HCT116 (cell line): ENCODE measurements at regions not wholly inside any gene's neighbourhood (a gene's known extent, or its start where the extent isn't known, plus 50 kb on each side); places are given as distances from the start of the nearest gene placed in this dataset.

Experiments used
- ATAC-seq: fragments of 200-7000 bp; cut with Tn5 transposase; 2 replicates; pipeline ENCODE4 v1.9.1; 2020; ENCODE audit warnings: mild to moderate bottlenecking, moderate library complexity
- BruUV-seq: library from RNA; stranded (reverse); fragments of 400-500 nt; replicated peaks from 2 replicates; lab custom pipeline; 2021; lab: Mats Ljungman, UMichigan
- CTCF ChIA-PET: fragments of 300-600 bp; sonication (Branson Sonifier 250); formaldehyde crosslinking; loops from one replicate; lab custom pipeline; 2021; ENCODE audit warnings: antibody characterized with exemption; lab: Charles Lee
- POLR2A ChIA-PET: fragments of 300-600, 350-600 bp; sonication (Branson Sonifier 250); formaldehyde crosslinking; loops from one replicate; lab custom pipeline; 2021; ENCODE audit warnings: antibody characterized with exemption; lab: Charles Lee
- RAD21 ChIA-PET, 2 experiments: fragments of 300-600 bp; sonication (Branson Sonifier 250); formaldehyde crosslinking; loops; one replicate each; lab custom pipeline; 2023; ENCODE audit warnings: low total read pairs in 2 of 2; ENCODE audit not compliant: uncharacterized antibody in 2 of 2, unreplicated experiment in 2 of 2, low non-redundant PET in 1 of 2; lab: Charles Lee
- DNase-seq: peaks from one replicate; pipeline ENCODE4 v3.0.0-alpha.2; 2010; ENCODE audit warnings: low read depth, low spot score
- H2AFZ ChIP-seq: fragments of 200-600 bp; shearing (Covaris generic), sonication (generic); 2 replicates; pipeline ENCODE4 v1.6.1; 2017; ENCODE audit warnings: low read depth, mixed run types, mixed read lengths, antibody characterized with exemption, low read length; ENCODE audit not compliant: poor library complexity, severe bottlenecking
- H3K27ac ChIP-seq: 2 replicates; pipeline ENCODE4 v1.5.1; 2012; ENCODE audit warnings: low read depth, low read length
- H3K27me3 ChIP-seq: fragments of 200-600 bp; sonication (generic); 2 replicates; pipeline ENCODE4 v1.6.1; 2016; ENCODE audit warnings: mixed run types, low read length, mixed read lengths; ENCODE audit not compliant: insufficient read depth
- H3K36me3 ChIP-seq, 2 experiments: fragments of 200-500 bp in 1 of 2; fragments of 200-600 bp in 1 of 2; sonication (Bioruptor generic) in 1 of 2; sonication (generic) in 1 of 2; 2 replicates each; pipeline versions ENCODE4 v1.5.1 to v1.6.1; 2014 to 2016; ENCODE audit warnings: low read length in 2 of 2, inconsistent platforms in 1 of 2, mixed read lengths in 1 of 2, mixed run types in 1 of 2; ENCODE audit not compliant: insufficient read depth in 2 of 2, control insufficient read depth in 1 of 2
- H3K4me1 ChIP-seq, 2 experiments: fragments of 200-600 bp in 1 of 2; sonication (generic) in 1 of 2; 2 replicates each; pipeline versions ENCODE4 v1.5.1 to v1.6.1; 2012 to 2017; ENCODE audit warnings: low read length in 2 of 2, inconsistent platforms in 1 of 2, mild to moderate bottlenecking in 1 of 2, mixed read lengths in 1 of 2, mixed run types in 1 of 2, moderate library complexity in 1 of 2; ENCODE audit not compliant: insufficient read depth in 2 of 2, control insufficient read depth in 1 of 2
- H3K4me2 ChIP-seq: fragments of 200-600 bp; sonication (generic); 2 replicates; pipeline ENCODE4 v1.6.1; 2017; ENCODE audit warnings: mixed run types, low read length, mixed read lengths
- H3K4me3 ChIP-seq, 2 experiments: fragments of 200-600 bp in 1 of 2; sonication (generic) in 1 of 2; replicated peaks in 1 of 2; 2 replicates each; pipeline ENCODE4 v1.5.1; 2011 to 2016; ENCODE audit warnings: low read length in 2 of 2, control low read depth in 1 of 2, low read depth in 1 of 2, mild to moderate bottlenecking in 1 of 2, mixed read lengths in 1 of 2, mixed run types in 1 of 2
- H3K79me2 ChIP-seq: fragments of 200-600 bp; sonication (generic); 2 replicates; pipeline ENCODE4 v1.6.1; 2017; ENCODE audit warnings: mild to moderate bottlenecking, mixed run types, low read length, moderate library complexity, mixed read lengths; ENCODE audit not compliant: insufficient read depth
- H3K9ac ChIP-seq: fragments of 200-600 bp; sonication (generic); 2 replicates; pipeline ENCODE4 v1.6.1; 2016; ENCODE audit warnings: low read length, mixed read lengths
- H3K9me2 ChIP-seq: fragments of 200-600 bp; sonication (generic), shearing (Covaris generic); 2 replicates; pipeline ENCODE4 v1.6.1; 2017; ENCODE audit warnings: mixed run types, mild to moderate bottlenecking, moderate library complexity; ENCODE audit not compliant: insufficient read depth
- H3K9me3 ChIP-seq, 2 experiments: fragments of 200-500 bp in 1 of 2; fragments of 200-600 bp in 1 of 2; sonication (Bioruptor generic) in 1 of 2; sonication (generic) in 1 of 2; 2 replicates each; pipeline ENCODE4 v1.6.1; 2014 to 2017; ENCODE audit warnings: low read length in 2 of 2, mixed read lengths in 2 of 2, inconsistent platforms in 1 of 2, low read depth in 1 of 2, mild to moderate bottlenecking in 1 of 2, mixed run types in 1 of 2, moderate library complexity in 1 of 2; ENCODE audit not compliant: control insufficient read depth in 1 of 2, insufficient read depth in 1 of 2
- H4K20me1 ChIP-seq: fragments of 200-600 bp; sonication (generic), shearing (Covaris generic); 2 replicates; pipeline ENCODE4 v1.6.1; 2017; ENCODE audit warnings: mixed run types, mild to moderate bottlenecking, moderate library complexity; ENCODE audit not compliant: insufficient read depth
- CBX3 ChIP-seq: IDR thresholded peaks from 2 replicates; pipeline ENCODE4 v1.6.1; 2012; ENCODE audit warnings: low read depth
- EZH2phosphoT487 ChIP-seq: fragments of 200-600 bp; IDR thresholded peaks from 2 replicates; pipeline ENCODE4 v1.6.1; 2018; ENCODE audit warnings: antibody characterized with exemption, borderline replicate concordance
- JUND ChIP-seq: IDR thresholded peaks from 2 replicates; pipeline ENCODE4 v1.6.1; 2012
- POLR2A ChIP-seq: IDR thresholded peaks from 2 replicates; pipeline ENCODE4 v1.7.0; 2011; ENCODE audit warnings: borderline replicate concordance; ENCODE audit not compliant: insufficient read depth, insufficient read length; ENCODE audit errors: extremely low read depth
- SIN3A ChIP-seq: IDR thresholded peaks from 2 replicates; pipeline ENCODE4 v1.6.1; 2012; ENCODE audit warnings: low read depth
- SP1 ChIP-seq: IDR thresholded peaks from 2 replicates; pipeline ENCODE4 v1.6.1; 2012; ENCODE audit warnings: low read depth
- SRF ChIP-seq: IDR thresholded peaks from 2 replicates; pipeline ENCODE4 v1.6.1; 2012; ENCODE audit warnings: low read depth
- TCF7L2 ChIP-seq: IDR thresholded peaks from 2 replicates; pipeline ENCODE4 v1.7.0; 2011; ENCODE audit warnings: borderline replicate concordance, inconsistent platforms; ENCODE audit not compliant: insufficient read depth, insufficient read length; ENCODE audit errors: extremely low read depth
- YY1 ChIP-seq: IDR thresholded peaks from 2 replicates; pipeline ENCODE4 v1.6.1; 2011; ENCODE audit warnings: low read length, low read depth, moderate library complexity, mild to moderate bottlenecking; ENCODE audit not compliant: insufficient replicate concordance; ENCODE audit errors: extremely low read depth
- intact Hi-C: fragments of 100-400 bp; cut with micrococcal nuclease; formaldehyde crosslinking; loops from 2 replicates; pipeline ENCODE4 v1.10.0; 2022
- TF ChIP-seq, protein P1 (sequence below), 3 experiments: fragments of 200-600 bp in 1 of 3; sonication (generic) in 1 of 3; IDR thresholded peaks in 2 of 3; conservative IDR thresholded peaks in 1 of 3; 2 replicates each; pipeline ENCODE4 v1.5.1; 2012 to 2017; ENCODE audit warnings: low read depth in 2 of 3, low read length in 2 of 3, antibody characterized with exemption in 1 of 3, borderline replicate concordance in 1 of 3, control low read depth in 1 of 3, mild to moderate bottlenecking in 1 of 3, mixed read lengths in 1 of 3, mixed run types in 1 of 3, moderate library complexity in 1 of 3; ENCODE audit not compliant: insufficient read depth in 1 of 3
- TF ChIP-seq, protein P2 (sequence below): IDR thresholded peaks from 2 replicates; pipeline ENCODE4 v1.6.1; 2012

DNA sequence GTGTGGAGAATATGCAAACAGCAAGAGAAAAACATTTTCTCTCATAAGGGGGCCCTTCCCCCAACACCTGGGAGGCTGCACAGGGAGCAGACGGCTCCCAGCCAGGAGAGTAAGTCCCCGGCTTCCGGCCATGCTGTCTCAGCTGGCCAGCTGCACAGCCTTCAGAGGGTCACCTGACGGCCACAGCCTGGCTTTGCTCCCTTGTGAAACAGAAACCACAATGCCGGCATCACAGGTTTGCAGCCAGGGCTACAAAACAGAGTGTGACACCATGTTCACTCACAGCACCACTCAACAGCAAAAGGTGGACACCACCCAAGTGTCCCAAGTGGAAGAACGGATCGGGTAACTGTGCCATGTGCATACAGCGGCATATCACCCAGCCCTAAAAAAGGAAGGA, 86.9 kb upstream of the GPC1 start:
- H3K36me3 ChIP-seq: no peaks in the 10 kb centered on the region
- H3K9ac ChIP-seq: no peak overlapping the region
- BruUV-seq: no TSS peak
- ATAC-seq (no peak), DNase-seq (no peak)
- RAD21 ChIA-PET: no interaction called here
- no peak overlapping the region for H2AFZ ChIP-seq
- H3K27me3 ChIP-seq: no peaks in the 10 kb centered on the region
- TF ChIP-seq, protein P1, sequence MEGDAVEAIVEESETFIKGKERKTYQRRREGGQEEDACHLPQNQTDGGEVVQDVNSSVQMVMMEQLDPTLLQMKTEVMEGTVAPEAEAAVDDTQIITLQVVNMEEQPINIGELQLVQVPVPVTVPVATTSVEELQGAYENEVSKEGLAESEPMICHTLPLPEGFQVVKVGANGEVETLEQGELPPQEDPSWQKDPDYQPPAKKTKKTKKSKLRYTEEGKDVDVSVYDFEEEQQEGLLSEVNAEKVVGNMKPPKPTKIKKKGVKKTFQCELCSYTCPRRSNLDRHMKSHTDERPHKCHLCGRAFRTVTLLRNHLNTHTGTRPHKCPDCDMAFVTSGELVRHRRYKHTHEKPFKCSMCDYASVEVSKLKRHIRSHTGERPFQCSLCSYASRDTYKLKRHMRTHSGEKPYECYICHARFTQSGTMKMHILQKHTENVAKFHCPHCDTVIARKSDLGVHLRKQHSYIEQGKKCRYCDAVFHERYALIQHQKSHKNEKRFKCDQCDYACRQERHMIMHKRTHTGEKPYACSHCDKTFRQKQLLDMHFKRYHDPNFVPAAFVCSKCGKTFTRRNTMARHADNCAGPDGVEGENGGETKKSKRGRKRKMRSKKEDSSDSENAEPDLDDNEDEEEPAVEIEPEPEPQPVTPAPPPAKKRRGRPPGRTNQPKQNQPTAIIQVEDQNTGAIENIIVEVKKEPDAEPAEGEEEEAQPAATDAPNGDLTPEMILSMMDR (IDR thresholded peaks at IDR 0.05 in 2 of 3, conservative IDR thresholded peaks at IDR 0.05 in 1 of 3; ENCODE audit: borderline replicate concordance in 1 of 3, insufficient read depth in 1 of 3, low read depth in 2 of 3, low read length in 2 of 3): no peak
- TF ChIP-seq POLR2A (no peak), JUND (no peak), SP1 (no peak), TCF7L2 (no peak), CBX3 (no peak), SIN3A (no peak), SRF (no peak), EZH2phosphoT487 (no peak), YY1 (no peak)
- TF ChIP-seq, protein P2, sequence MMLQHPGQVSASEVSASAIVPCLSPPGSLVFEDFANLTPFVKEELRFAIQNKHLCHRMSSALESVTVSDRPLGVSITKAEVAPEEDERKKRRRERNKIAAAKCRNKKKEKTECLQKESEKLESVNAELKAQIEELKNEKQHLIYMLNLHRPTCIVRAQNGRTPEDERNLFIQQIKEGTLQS: no peak
- H3K4me2 ChIP-seq: no peak overlapping the region
- no peaks in the 10 kb centered on the region for H3K4me1 ChIP-seq
- no peaks in the 10 kb centered on the region for H3K9me2 ChIP-seq
- H3K4me3 ChIP-seq: no peak overlapping the region
- intact Hi-C loops: no loop called here
- H3K79me2 ChIP-seq: no peaks in the 10 kb centered on the region
- H3K9me3 ChIP-seq: peaks cover 10 to 20% of the 10 kb centered on the region in 2 experiments; a peak in 2 of 4 replicates
- POLR2A ChIA-PET: no interaction called here
- H3K27ac ChIP-seq: no peak overlapping the region
- H4K20me1 ChIP-seq: no peaks in the 10 kb centered on the region
- CTCF ChIA-PET: no interaction called here
